Vagina (tissue), 2 donors: ENCODE measurements at regions not wholly inside any gene's neighbourhood (a gene's known extent, or its start where the extent isn't known, plus 50 kb on each side); places are given as distances from the start of the nearest gene placed in this dataset.

Source experiments
- DNase-seq, 2 donors: peaks; one replicate each; pipeline ENCODE4 v3.0.0-alpha.2; 2017; ENCODE audit errors: extremely low spot score in 2 of 2
- H3K27ac ChIP-seq: fragments of 200-600 bp; sonication (generic); one replicate; pipeline ENCODE4 v1.5.1; 2019
- H3K27me3 ChIP-seq: fragments of 200-600 bp; sonication (generic); one replicate; pipeline ENCODE4 v1.5.1; 2019
- H3K36me3 ChIP-seq, 2 donors: fragments of 200-600 bp; sonication (generic); one replicate each; pipeline ENCODE4 v1.5.1; 2017 to 2019
- H3K4me1 ChIP-seq: fragments of 200-600 bp; sonication (generic); one replicate; pipeline ENCODE4 v1.5.1; 2019
- H3K4me3 ChIP-seq, 2 donors: fragments of 200-600 bp; sonication (generic); 1 replicate in 1 of 2; 2 replicates in 1 of 2; pipeline ENCODE4 v1.5.1; 2016 to 2019
- H3K9me3 ChIP-seq: fragments of 200-600 bp; sonication (generic); one replicate; pipeline ENCODE4 v1.5.1; 2019
- POLR2A ChIP-seq, 2 donors: fragments of 450-650 bp; IDR thresholded peaks; one replicate each; pipeline ENCODE4 v1.6.1; 2017; ENCODE audit warnings: antibody characterized with exemption in 2 of 2, mild to moderate bottlenecking in 2 of 2, moderate library complexity in 2 of 2
- POLR2AphosphoS5 ChIP-seq, 2 donors: sonication (generic); formaldehyde crosslinking; IDR thresholded peaks; one replicate each; pipeline ENCODE4 v1.9.0; 2017; ENCODE audit warnings: antibody characterized with exemption in 2 of 2, mild to moderate bottlenecking in 2 of 2, low read depth in 1 of 2; ENCODE audit not compliant: insufficient read depth in 1 of 2
- intact Hi-C: fragments of 100-400 bp; cut with DNase I; formaldehyde crosslinking; loops from one replicate; pipeline ENCODE4 v1.15.1; 2023
- TF ChIP-seq, protein P1 (sequence below), 3 experiments: fragments of 450-650 bp in 2 of 3; fragments of 200-600 bp in 1 of 3; sonication (generic) in 1 of 3; IDR thresholded peaks; one replicate each; pipeline ENCODE4 v1.5.1; 2017 to 2019; ENCODE audit warnings: antibody characterized with exemption in 3 of 3, mild to moderate bottlenecking in 2 of 3, moderate library complexity in 2 of 3

- Histone ChIP-seq H3K36me3 (no peaks in the 10 kb centered on the region), H3K9me3 (no peaks in the 10 kb centered on the region), H3K27ac (no peak overlapping the region), H3K27me3 (no peaks in the 10 kb centered on the region), H3K4me1 (no peaks in the 10 kb centered on the region), H3K4me3 (no peak overlapping the region)
- TF ChIP-seq POLR2AphosphoS5 (IDR thresholded peaks at IDR 0.05; ENCODE audit: insufficient read depth in 1 of 2, low read depth in 1 of 2) (no peak), POLR2A (IDR thresholded peaks at IDR 0.05) (no peak)
- TF ChIP-seq, protein P1, sequence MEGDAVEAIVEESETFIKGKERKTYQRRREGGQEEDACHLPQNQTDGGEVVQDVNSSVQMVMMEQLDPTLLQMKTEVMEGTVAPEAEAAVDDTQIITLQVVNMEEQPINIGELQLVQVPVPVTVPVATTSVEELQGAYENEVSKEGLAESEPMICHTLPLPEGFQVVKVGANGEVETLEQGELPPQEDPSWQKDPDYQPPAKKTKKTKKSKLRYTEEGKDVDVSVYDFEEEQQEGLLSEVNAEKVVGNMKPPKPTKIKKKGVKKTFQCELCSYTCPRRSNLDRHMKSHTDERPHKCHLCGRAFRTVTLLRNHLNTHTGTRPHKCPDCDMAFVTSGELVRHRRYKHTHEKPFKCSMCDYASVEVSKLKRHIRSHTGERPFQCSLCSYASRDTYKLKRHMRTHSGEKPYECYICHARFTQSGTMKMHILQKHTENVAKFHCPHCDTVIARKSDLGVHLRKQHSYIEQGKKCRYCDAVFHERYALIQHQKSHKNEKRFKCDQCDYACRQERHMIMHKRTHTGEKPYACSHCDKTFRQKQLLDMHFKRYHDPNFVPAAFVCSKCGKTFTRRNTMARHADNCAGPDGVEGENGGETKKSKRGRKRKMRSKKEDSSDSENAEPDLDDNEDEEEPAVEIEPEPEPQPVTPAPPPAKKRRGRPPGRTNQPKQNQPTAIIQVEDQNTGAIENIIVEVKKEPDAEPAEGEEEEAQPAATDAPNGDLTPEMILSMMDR (IDR thresholded peaks at IDR 0.05): no peak
- intact Hi-C loops: no loop called here
- DNase-seq: no peak
These were observed 178.4 kb downstream of the MRPL14 start for GRCh38 chr6:43948527-43949485.

- DNase-seq: no peak
- Histone ChIP-seq H3K27ac (no peak overlapping the region), H3K4me3 (no peak overlapping the region), H3K36me3 (no peaks in the 10 kb centered on the region), H3K9me3 (no peaks in the 10 kb centered on the region), H3K27me3 (no peaks in the 10 kb centered on the region), H3K4me1 (no peaks in the 10 kb centered on the region)
- intact Hi-C loops: no loop called here
- TF ChIP-seq POLR2AphosphoS5 (IDR thresholded peaks at IDR 0.05; ENCODE audit: insufficient read depth in 1 of 2, low read depth in 1 of 2): no peak
- TF ChIP-seq POLR2A (IDR thresholded peaks at IDR 0.05): no peak
- TF ChIP-seq, protein P1 (IDR thresholded peaks at IDR 0.05): no peak
These were observed 177.8 kb downstream of the VEGFA start for GRCh38 chr6:43947860-43948259.

GRCh38 chr6:43946641-43947363 is 176.8 kb downstream of the VEGFA start:
- Histone ChIP-seq H3K36me3 (no peaks in the 10 kb centered on the region), H3K4me3 (no peak overlapping the region), H3K4me1 (no peaks in the 10 kb centered on the region), H3K27me3 (no peaks in the 10 kb centered on the region), H3K27ac (no peak overlapping the region), H3K9me3 (no peaks in the 10 kb centered on the region)
- intact Hi-C loops: no loop called here
- DNase-seq: no peak
- TF ChIP-seq POLR2AphosphoS5 (IDR thresholded peaks at IDR 0.05; ENCODE audit: insufficient read depth in 1 of 2, low read depth in 1 of 2): no peak
- TF ChIP-seq, protein P1 (IDR thresholded peaks at IDR 0.05): no peak
- no peak for TF ChIP-seq POLR2A (IDR thresholded peaks at IDR 0.05)

DNA sequence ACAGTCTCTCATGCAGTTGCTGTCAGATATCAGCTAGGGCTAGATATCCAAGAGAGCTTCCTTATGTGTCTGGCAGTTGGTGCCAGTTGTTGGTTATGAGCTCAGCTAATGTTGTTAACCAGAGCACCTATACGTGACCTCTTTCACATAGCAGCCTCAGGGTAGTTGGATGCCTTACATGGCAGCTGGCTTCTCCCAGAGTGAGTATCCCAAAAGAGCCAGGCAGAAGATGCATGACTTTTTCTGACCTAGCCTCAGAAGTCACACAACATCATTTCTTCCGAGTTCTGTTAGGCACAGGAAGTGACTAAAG is 175.7 kb downstream of the VEGFA start:
- DNase-seq: no peak
- no peaks in the 10 kb centered on the region for H3K27me3 ChIP-seq
- no peak for TF ChIP-seq POLR2AphosphoS5 (IDR thresholded peaks at IDR 0.05; ENCODE audit: insufficient read depth in 1 of 2, low read depth in 1 of 2)
- no peak overlapping the region for H3K27ac ChIP-seq
- intact Hi-C loops: no loop called here
- no peaks in the 10 kb centered on the region for H3K9me3 ChIP-seq
- H3K4me1 ChIP-seq: no peaks in the 10 kb centered on the region
- H3K4me3 ChIP-seq: no peak overlapping the region
- H3K36me3 ChIP-seq: no peaks in the 10 kb centered on the region

DNA sequence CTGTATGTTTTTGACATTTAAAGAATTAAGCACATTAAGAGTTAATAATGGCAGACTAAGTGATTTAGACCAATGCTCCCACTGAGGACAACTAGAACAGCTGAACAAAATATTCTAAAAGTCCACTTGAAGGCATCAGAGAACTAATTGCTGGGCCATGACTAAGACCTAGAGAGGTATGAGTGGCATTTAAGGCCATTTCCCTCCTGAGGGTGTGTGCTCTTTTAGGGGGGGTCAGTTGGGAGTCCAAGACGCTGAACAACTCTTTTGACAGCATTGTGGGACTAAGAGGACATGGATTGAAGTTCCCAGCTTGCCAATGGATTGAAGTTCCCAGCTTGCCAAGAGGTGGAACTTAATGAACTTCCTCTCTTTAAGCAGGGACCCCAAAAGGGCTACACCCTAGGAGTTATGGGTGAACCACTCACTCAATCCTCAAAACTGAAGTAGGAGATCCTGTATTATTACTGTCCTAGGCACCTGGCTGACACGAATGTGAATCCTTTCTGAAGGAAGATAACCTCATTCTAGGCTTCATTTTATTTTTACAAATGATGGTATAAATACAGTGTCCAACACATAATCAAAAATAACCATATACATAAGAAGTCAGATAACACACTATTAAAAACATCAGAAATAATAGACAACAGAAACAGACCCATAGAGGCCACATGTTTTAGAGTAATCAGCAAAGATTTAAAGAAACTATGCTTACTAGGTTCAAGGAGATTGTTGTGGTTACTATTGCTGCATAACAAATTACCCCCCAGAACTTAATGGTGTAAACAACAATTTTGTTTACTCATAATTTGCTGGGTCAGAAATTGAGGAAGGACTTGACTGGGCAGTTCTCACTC is 175.1 kb downstream of the VEGFA start:
- H3K4me1 ChIP-seq: no peaks in the 10 kb centered on the region
- no peaks in the 10 kb centered on the region for H3K27me3 ChIP-seq
- H3K9me3 ChIP-seq: no peaks in the 10 kb centered on the region
- no peak overlapping the region for H3K4me3 ChIP-seq
- H3K27ac ChIP-seq: no peak overlapping the region
- no peaks in the 10 kb centered on the region for H3K36me3 ChIP-seq
- TF ChIP-seq POLR2AphosphoS5 (IDR thresholded peaks at IDR 0.05; ENCODE audit: insufficient read depth in 1 of 2, low read depth in 1 of 2): no peak
- TF ChIP-seq POLR2A (IDR thresholded peaks at IDR 0.05): no peak
- TF ChIP-seq, protein P1 (IDR thresholded peaks at IDR 0.05): no peak
- intact Hi-C loops: no loop called here
- DNase-seq: no peak
